B cell (primary cell): ENCODE measurements at regions not wholly inside any gene's neighbourhood (a gene's known extent, or its start where the extent isn't known, plus 50 kb on each side); places are given as distances from the start of the nearest gene placed in this dataset.

Source experiments
- ATAC-seq: fragments of 200-7000 bp; cut with Tn5 transposase; one replicate; pipeline ENCODE4 v1.10.0; 2021; ENCODE audit warnings: low read depth, mild to moderate bottlenecking, moderate number of reproducible peaks, moderate library complexity
- CTCF ChIA-PET: fragments of 350-600 bp; sonication (Branson Sonifier 250); formaldehyde crosslinking; loops from one replicate; lab custom pipeline; 2021; ENCODE audit warnings: antibody characterized with exemption, inconsistent platforms; lab: Charles Lee
- POLR2A ChIA-PET: fragments of 350-600 bp; sonication (Branson Sonifier 250); formaldehyde crosslinking; loops from one replicate; lab custom pipeline; 2021; ENCODE audit warnings: antibody characterized with exemption; lab: Charles Lee
- DNase-seq: peaks from one replicate; pipeline ENCODE4 v3.0.0; 2013
- H2AFZ ChIP-seq: 2 replicates; pipeline ENCODE4 v1.6.1; 2012; ENCODE audit warnings: mild to moderate bottlenecking, low read depth, low read length; ENCODE audit not compliant: insufficient read depth, poor library complexity, severe bottlenecking
- H3K27ac ChIP-seq, 2 donors: 1 replicate in 1 of 2; 2 replicates in 1 of 2; pipeline ENCODE4 v1.5.1; 2012 to 2013; ENCODE audit warnings: low read length in 2 of 2, mild to moderate bottlenecking in 2 of 2, moderate library complexity in 1 of 2
- H3K27me3 ChIP-seq, 4 experiments: fragments of 200-600 bp in 1 of 4; sonication (generic) in 1 of 4; replicated peaks in 1 of 4; 1 replicate in 2 of 4; 2 replicates in 2 of 4; pipeline versions ENCODE4 v1.6.1 to v1.7.0; 2013 to 2016; ENCODE audit warnings: low read length in 3 of 4, mild to moderate bottlenecking in 2 of 4, mixed read lengths in 1 of 4, moderate library complexity in 1 of 4; ENCODE audit not compliant: insufficient read depth in 4 of 4, control insufficient read depth in 3 of 4; ENCODE audit errors: control extremely low read depth in 1 of 4
- H3K36me3 ChIP-seq, 2 experiments: replicated peaks in 1 of 2; 1 replicate in 1 of 2; 2 replicates in 1 of 2; pipeline versions ENCODE4 v1.6.1 to v1.7.1; 2013; ENCODE audit warnings: low read length in 1 of 2; ENCODE audit not compliant: insufficient read depth in 2 of 2, control insufficient read depth in 1 of 2; ENCODE audit errors: control extremely low read depth in 1 of 2, extremely low read depth in 1 of 2
- H3K4me1 ChIP-seq, 2 donors: fragments of 200-600 bp in 1 of 2; sonication (generic) in 1 of 2; 1 replicate in 1 of 2; 2 replicates in 1 of 2; pipeline versions ENCODE4 v1.5.1 to v1.6.1; 2013 to 2017; ENCODE audit warnings: low read length in 2 of 2; ENCODE audit not compliant: control insufficient read depth in 2 of 2, insufficient read depth in 2 of 2
- H3K4me2 ChIP-seq: replicated peaks from 2 replicates; pipeline ENCODE3; 2012; ENCODE audit warnings: mild to moderate bottlenecking, low read depth, low read length; ENCODE audit not compliant: poor library complexity, severe bottlenecking
- H3K4me3 ChIP-seq, 5 experiments: fragments of 200-600 bp in 1 of 5; sonication (generic) in 1 of 5; 1 replicate in 3 of 5; 2 replicates in 2 of 5; pipeline versions ENCODE4 v1.5.1 to v1.7.0; 2011 to 2016; ENCODE audit warnings: low read length in 4 of 5, mild to moderate bottlenecking in 4 of 5, low read depth in 2 of 5, control low read depth in 1 of 5, moderate library complexity in 1 of 5; ENCODE audit not compliant: insufficient read depth in 1 of 5; ENCODE audit errors: control extremely low read depth in 1 of 5, extremely low read depth in 1 of 5
- H3K79me2 ChIP-seq: fragments of 200-600 bp; sonication (generic); one replicate; pipeline ENCODE4 v1.6.0; 2016; ENCODE audit warnings: low read length; ENCODE audit not compliant: control insufficient read depth, insufficient read depth
- H3K9ac ChIP-seq: fragments of 200-600 bp; sonication (generic); 2 replicates; pipeline ENCODE4 v1.6.1; 2017; ENCODE audit warnings: mild to moderate bottlenecking, low read length, moderate library complexity
- H3K9me3 ChIP-seq, 3 donors: one replicate each; pipeline versions ENCODE4 v1.6.1 to v1.7.1; 2013; ENCODE audit warnings: low read length in 2 of 3; ENCODE audit not compliant: control insufficient read depth in 2 of 3, insufficient read depth in 1 of 3; ENCODE audit errors: control extremely low read depth in 1 of 3
- H4K20me1 ChIP-seq: 2 replicates; pipeline ENCODE4 v1.6.0; 2012; ENCODE audit warnings: mild to moderate bottlenecking, low read length; ENCODE audit not compliant: insufficient read depth, control insufficient read depth, poor library complexity, severe bottlenecking
- H3K27ac Mint-ChIP-seq: one replicate; pipeline ENCODE4 v1.8.0; 2021; ENCODE audit warnings: mixed read lengths
- H3K27me3 Mint-ChIP-seq: one replicate; pipeline ENCODE4 v1.8.0; 2021; ENCODE audit warnings: mixed read lengths
- H3K4me1 Mint-ChIP-seq: one replicate; pipeline ENCODE4 v1.8.0; 2021; ENCODE audit warnings: mixed read lengths
- H3K4me3 Mint-ChIP-seq: one replicate; pipeline ENCODE4 v1.8.0; 2021; ENCODE audit warnings: mixed read lengths
- H3K9me3 Mint-ChIP-seq: one replicate; pipeline ENCODE4 v1.8.0; 2022; ENCODE audit warnings: mixed read lengths; ENCODE audit not compliant: insufficient read depth
- CTCF ChIP-seq: fragments of 200-600 bp; IDR thresholded peaks from one replicate; pipeline ENCODE4 v1.8.0; 2022; ENCODE audit warnings: antibody characterized with exemption, mild to moderate bottlenecking
- EZH2 ChIP-seq: IDR thresholded peaks from 2 replicates; pipeline ENCODE4 v1.6.1; 2012; ENCODE audit warnings: borderline replicate concordance, low read depth, mild to moderate bottlenecking, moderate library complexity, low read length; ENCODE audit not compliant: insufficient read depth, poor library complexity, severe bottlenecking
- WGBS: methylation state at CpG from one replicate; pipeline ENCODE4 v1.1.5; 2013; ENCODE audit warnings: missing lambda C conversion rate; ENCODE audit not compliant: insufficient coverage; 5-methylcytosine and 5-hydroxymethylcytosine counted together
- intact Hi-C: fragments of 100-400 bp; cut with micrococcal nuclease; formaldehyde crosslinking; loops from one replicate; pipeline ENCODE4 v1.10.0; 2022

GRCh38 chr21:16974060-16974459 lies 538.8 kb upstream of the CXADR start:
- no peaks in the 10 kb centered on the region for H4K20me1 ChIP-seq
- H2AFZ ChIP-seq = no peak overlapping the region
- no peak overlapping the region for H3K4me2 ChIP-seq
- no peaks in the 10 kb centered on the region for H3K79me2 ChIP-seq
- TF ChIP-seq EZH2 (no peak), CTCF (no peak)
- Mint-ChIP-seq H3K27me3 (no peaks in the 10 kb centered on the region), H3K9me3 (peaks cover 5% of the 10 kb centered on the region), H3K4me3 (no peak overlapping the region), H3K4me1 (no peaks in the 10 kb centered on the region), H3K27ac (no peak overlapping the region)
- no CpG with 5 or more reads among the region's 8 CpGs for WGBS
- DNase-seq = no peak
- no peaks in the 10 kb centered on the region for H3K36me3 ChIP-seq
- H3K9ac ChIP-seq = no peak overlapping the region
- no peak overlapping the region for H3K27ac ChIP-seq
- ATAC-seq = no peak
- ChIA-PET POLR2A (no interaction called here), CTCF (no interaction called here)
- no peaks in the 10 kb centered on the region for H3K27me3 ChIP-seq
- no peak overlapping the region for H3K4me3 ChIP-seq
- intact Hi-C loops = no loop called here
- H3K4me1 ChIP-seq = no peaks in the 10 kb centered on the region
- peaks cover 0 to 5% (median 0%) of the 10 kb centered on the region in 3 donors for H3K9me3 ChIP-seq

- Mint-ChIP-seq H3K27ac (no peak overlapping the region), H3K27me3 (no peaks in the 10 kb centered on the region), H3K9me3 (peaks cover 5% of the 10 kb centered on the region), H3K4me3 (no peak overlapping the region), H3K4me1 (no peaks in the 10 kb centered on the region)
- Histone ChIP-seq H3K4me1 (no peaks in the 10 kb centered on the region), H3K9ac (no peak overlapping the region), H4K20me1 (no peaks in the 10 kb centered on the region), H3K79me2 (no peaks in the 10 kb centered on the region), H3K27me3 (no peaks in the 10 kb centered on the region), H3K4me2 (no peak overlapping the region), H3K27ac (no peak overlapping the region), H2AFZ (no peak overlapping the region), H3K4me3 (no peak overlapping the region), H3K9me3 (peaks cover 0 to 5% (median 0%) of the 10 kb centered on the region in 3 donors), H3K36me3 (no peaks in the 10 kb centered on the region)
- DNase-seq = no peak
- no peak for ATAC-seq
- no CpG with 5 or more reads among the region's 2 CpGs for WGBS
- TF ChIP-seq EZH2 (no peak), CTCF (no peak)
- POLR2A ChIA-PET = no interaction called here
- CTCF ChIA-PET = no interaction called here
- intact Hi-C loops = no loop called here
Observed at GRCh38 chr21:16976193-16976592, 536.6 kb upstream of the CXADR start.
